HCT116 (cell line): ENCODE measurements at regions not wholly inside any gene's neighbourhood (a gene's known extent, or its start where the extent isn't known, plus 50 kb on each side); places are given as distances from the start of the nearest gene placed in this dataset.

Experiments
- ATAC-seq: fragments of 200-7000 bp; cut with Tn5 transposase; 2 replicates; pipeline ENCODE4 v1.9.1; 2020; ENCODE audit warnings: mild to moderate bottlenecking, moderate library complexity
- BruUV-seq: library from RNA; stranded (reverse); fragments of 400-500 nt; replicated peaks from 2 replicates; lab custom pipeline; 2021; lab: Mats Ljungman, UMichigan
- CTCF ChIA-PET: fragments of 300-600 bp; sonication (Branson Sonifier 250); formaldehyde crosslinking; loops from one replicate; lab custom pipeline; 2021; ENCODE audit warnings: antibody characterized with exemption; lab: Charles Lee
- POLR2A ChIA-PET: fragments of 300-600, 350-600 bp; sonication (Branson Sonifier 250); formaldehyde crosslinking; loops from one replicate; lab custom pipeline; 2021; ENCODE audit warnings: antibody characterized with exemption; lab: Charles Lee
- RAD21 ChIA-PET, 2 experiments: fragments of 300-600 bp; sonication (Branson Sonifier 250); formaldehyde crosslinking; loops; one replicate each; lab custom pipeline; 2023; ENCODE audit warnings: low total read pairs in 2 of 2; ENCODE audit not compliant: uncharacterized antibody in 2 of 2, unreplicated experiment in 2 of 2, low non-redundant PET in 1 of 2; lab: Charles Lee
- DNase-seq: peaks from one replicate; pipeline ENCODE4 v3.0.0-alpha.2; 2010; ENCODE audit warnings: low read depth, low spot score
- H2AFZ ChIP-seq: fragments of 200-600 bp; shearing (Covaris generic), sonication (generic); 2 replicates; pipeline ENCODE4 v1.6.1; 2017; ENCODE audit warnings: low read depth, mixed run types, mixed read lengths, antibody characterized with exemption, low read length; ENCODE audit not compliant: poor library complexity, severe bottlenecking
- H3K27ac ChIP-seq: 2 replicates; pipeline ENCODE4 v1.5.1; 2012; ENCODE audit warnings: low read depth, low read length
- H3K27me3 ChIP-seq: fragments of 200-600 bp; sonication (generic); 2 replicates; pipeline ENCODE4 v1.6.1; 2016; ENCODE audit warnings: mixed run types, low read length, mixed read lengths; ENCODE audit not compliant: insufficient read depth
- H3K36me3 ChIP-seq, 2 experiments: fragments of 200-500 bp in 1 of 2; fragments of 200-600 bp in 1 of 2; sonication (Bioruptor generic) in 1 of 2; sonication (generic) in 1 of 2; 2 replicates each; pipeline versions ENCODE4 v1.5.1 to v1.6.1; 2014 to 2016; ENCODE audit warnings: low read length in 2 of 2, inconsistent platforms in 1 of 2, mixed read lengths in 1 of 2, mixed run types in 1 of 2; ENCODE audit not compliant: insufficient read depth in 2 of 2, control insufficient read depth in 1 of 2
- H3K4me1 ChIP-seq, 2 experiments: fragments of 200-600 bp in 1 of 2; sonication (generic) in 1 of 2; 2 replicates each; pipeline versions ENCODE4 v1.5.1 to v1.6.1; 2012 to 2017; ENCODE audit warnings: low read length in 2 of 2, inconsistent platforms in 1 of 2, mild to moderate bottlenecking in 1 of 2, mixed read lengths in 1 of 2, mixed run types in 1 of 2, moderate library complexity in 1 of 2; ENCODE audit not compliant: insufficient read depth in 2 of 2, control insufficient read depth in 1 of 2
- H3K4me2 ChIP-seq: fragments of 200-600 bp; sonication (generic); 2 replicates; pipeline ENCODE4 v1.6.1; 2017; ENCODE audit warnings: mixed run types, low read length, mixed read lengths
- H3K4me3 ChIP-seq, 2 experiments: fragments of 200-600 bp in 1 of 2; sonication (generic) in 1 of 2; replicated peaks in 1 of 2; 2 replicates each; pipeline ENCODE4 v1.5.1; 2011 to 2016; ENCODE audit warnings: low read length in 2 of 2, control low read depth in 1 of 2, low read depth in 1 of 2, mild to moderate bottlenecking in 1 of 2, mixed read lengths in 1 of 2, mixed run types in 1 of 2
- H3K79me2 ChIP-seq: fragments of 200-600 bp; sonication (generic); 2 replicates; pipeline ENCODE4 v1.6.1; 2017; ENCODE audit warnings: mild to moderate bottlenecking, mixed run types, low read length, moderate library complexity, mixed read lengths; ENCODE audit not compliant: insufficient read depth
- H3K9ac ChIP-seq: fragments of 200-600 bp; sonication (generic); 2 replicates; pipeline ENCODE4 v1.6.1; 2016; ENCODE audit warnings: low read length, mixed read lengths
- H3K9me2 ChIP-seq: fragments of 200-600 bp; sonication (generic), shearing (Covaris generic); 2 replicates; pipeline ENCODE4 v1.6.1; 2017; ENCODE audit warnings: mixed run types, mild to moderate bottlenecking, moderate library complexity; ENCODE audit not compliant: insufficient read depth
- H3K9me3 ChIP-seq, 2 experiments: fragments of 200-500 bp in 1 of 2; fragments of 200-600 bp in 1 of 2; sonication (Bioruptor generic) in 1 of 2; sonication (generic) in 1 of 2; 2 replicates each; pipeline ENCODE4 v1.6.1; 2014 to 2017; ENCODE audit warnings: low read length in 2 of 2, mixed read lengths in 2 of 2, inconsistent platforms in 1 of 2, low read depth in 1 of 2, mild to moderate bottlenecking in 1 of 2, mixed run types in 1 of 2, moderate library complexity in 1 of 2; ENCODE audit not compliant: control insufficient read depth in 1 of 2, insufficient read depth in 1 of 2
- H4K20me1 ChIP-seq: fragments of 200-600 bp; sonication (generic), shearing (Covaris generic); 2 replicates; pipeline ENCODE4 v1.6.1; 2017; ENCODE audit warnings: mixed run types, mild to moderate bottlenecking, moderate library complexity; ENCODE audit not compliant: insufficient read depth
- ATF3 ChIP-seq: IDR thresholded peaks from 2 replicates; pipeline ENCODE4 v1.6.1; 2012
- CBX3 ChIP-seq: IDR thresholded peaks from 2 replicates; pipeline ENCODE4 v1.6.1; 2012; ENCODE audit warnings: low read depth
- CEBPB ChIP-seq: IDR thresholded peaks from 2 replicates; pipeline ENCODE4 v1.6.1; 2012; ENCODE audit warnings: low read depth
- CTCF ChIP-seq, 3 experiments: fragments of 200-600 bp in 1 of 3; sonication (generic) in 1 of 3; IDR thresholded peaks in 2 of 3; conservative IDR thresholded peaks in 1 of 3; 2 replicates each; pipeline ENCODE4 v1.5.1; 2012 to 2017; ENCODE audit warnings: low read depth in 2 of 3, low read length in 2 of 3, antibody characterized with exemption in 1 of 3, borderline replicate concordance in 1 of 3, control low read depth in 1 of 3, mild to moderate bottlenecking in 1 of 3, mixed read lengths in 1 of 3, mixed run types in 1 of 3, moderate library complexity in 1 of 3; ENCODE audit not compliant: insufficient read depth in 1 of 3
- EGR1 ChIP-seq: IDR thresholded peaks from 2 replicates; pipeline ENCODE4 v1.6.1; 2012; ENCODE audit warnings: low read depth
- ELF1 ChIP-seq: IDR thresholded peaks from 2 replicates; pipeline ENCODE4 v1.6.1; 2012; ENCODE audit warnings: low read depth, borderline replicate concordance
- EZH2phosphoT487 ChIP-seq: fragments of 200-600 bp; IDR thresholded peaks from 2 replicates; pipeline ENCODE4 v1.6.1; 2018; ENCODE audit warnings: antibody characterized with exemption, borderline replicate concordance
- FOSL1 ChIP-seq: IDR thresholded peaks from 2 replicates; pipeline ENCODE4 v1.6.1; 2012; ENCODE audit warnings: low read depth
- JUND ChIP-seq: IDR thresholded peaks from 2 replicates; pipeline ENCODE4 v1.6.1; 2012
- MAX ChIP-seq: IDR thresholded peaks from 2 replicates; pipeline ENCODE4 v1.6.1; 2012
- POLR2A ChIP-seq: IDR thresholded peaks from 2 replicates; pipeline ENCODE4 v1.7.0; 2011; ENCODE audit warnings: borderline replicate concordance; ENCODE audit not compliant: insufficient read depth, insufficient read length; ENCODE audit errors: extremely low read depth
- POLR2AphosphoS5 ChIP-seq: IDR thresholded peaks from 2 replicates; pipeline ENCODE4 v1.6.1; 2011; ENCODE audit warnings: mild to moderate bottlenecking, low read depth, low read length, moderate library complexity
- RAD21 ChIP-seq: IDR thresholded peaks from 2 replicates; pipeline ENCODE4 v1.6.1; 2012; ENCODE audit warnings: low read depth, mild to moderate bottlenecking
- REST ChIP-seq: IDR thresholded peaks from 2 replicates; pipeline ENCODE4 v1.6.1; 2012; ENCODE audit warnings: low read depth
- SIN3A ChIP-seq: IDR thresholded peaks from 2 replicates; pipeline ENCODE4 v1.6.1; 2012; ENCODE audit warnings: low read depth
- SP1 ChIP-seq: IDR thresholded peaks from 2 replicates; pipeline ENCODE4 v1.6.1; 2012; ENCODE audit warnings: low read depth
- TCF7L2 ChIP-seq: IDR thresholded peaks from 2 replicates; pipeline ENCODE4 v1.7.0; 2011; ENCODE audit warnings: borderline replicate concordance, inconsistent platforms; ENCODE audit not compliant: insufficient read depth, insufficient read length; ENCODE audit errors: extremely low read depth
- ZBTB33 ChIP-seq: IDR thresholded peaks from 2 replicates; pipeline ENCODE4 v1.6.1; 2011; ENCODE audit warnings: mild to moderate bottlenecking, low read length, moderate library complexity; ENCODE audit not compliant: insufficient replicate concordance; ENCODE audit errors: extremely low read depth
- ZFX ChIP-seq: fragments of 450-650 bp; IDR thresholded peaks from 2 replicates; pipeline ENCODE4 v1.6.1; 2017
- ZNF274 ChIP-seq: fragments of 200-500 bp; sonication (Bioruptor generic); IDR thresholded peaks from 2 replicates; pipeline ENCODE4 v1.6.1; 2014; ENCODE audit warnings: mild to moderate bottlenecking, low read depth, low read length, inconsistent platforms
- intact Hi-C: fragments of 100-400 bp; cut with micrococcal nuclease; formaldehyde crosslinking; loops from 2 replicates; pipeline ENCODE4 v1.10.0; 2022

- no peaks in the 10 kb centered on the region for H3K9me2 ChIP-seq
- TF ChIP-seq ZFX (no peak), REST (no peak), FOSL1 (no peak), EGR1 (no peak), POLR2A (no peak), ZNF274 (no peak), RAD21 (no peak), TCF7L2 (no peak), CEBPB (no peak), JUND (no peak), MAX (no peak), POLR2AphosphoS5 (no peak), CBX3 (no peak), CTCF (IDR thresholded peaks at IDR 0.05 in 2 of 3, conservative IDR thresholded peaks at IDR 0.05 in 1 of 3; ENCODE audit: borderline replicate concordance in 1 of 3, insufficient read depth in 1 of 3, low read depth in 2 of 3, low read length in 2 of 3) (no peak), SP1 (no peak), EZH2phosphoT487 (no peak), ZBTB33 (no peak), ATF3 (no peak), SIN3A (no peak), ELF1 (no peak)
- TF ChIP-seq, all 23 proteins: peak for 0
- Histone ChIP-seq H3K79me2 (no peaks in the 10 kb centered on the region), H3K27ac (no peak overlapping the region), H3K4me3 (no peak overlapping the region), H3K4me1 (peaks cover 0 to 2% of the 10 kb centered on the region in 2 experiments; a peak in 1 of 4 replicates), H3K4me2 (no peak overlapping the region), H3K27me3 (no peaks in the 10 kb centered on the region), H3K9me3 (no peaks in the 10 kb centered on the region), H2AFZ (no peak overlapping the region), H3K9ac (no peak overlapping the region), H4K20me1 (no peaks in the 10 kb centered on the region), H3K36me3 (no peaks in the 10 kb centered on the region)
- ChIA-PET CTCF (no interaction called here), RAD21 (no interaction called here), POLR2A (no interaction called here)
- intact Hi-C loops, result no loop called here
- DNase-seq (no peak), ATAC-seq (no peak)
- BruUV-seq, result no TSS peak
Observed at GRCh38 chr15:39272901-39273300, 308.0 kb upstream of the THBS1 start.
